ENCODE measurements at regions not wholly inside any gene's neighbourhood (a gene's known extent, or its start where the extent isn't known, plus 50 kb on each side); places are given as distances from the start of the nearest gene placed in this dataset.

DNA sequence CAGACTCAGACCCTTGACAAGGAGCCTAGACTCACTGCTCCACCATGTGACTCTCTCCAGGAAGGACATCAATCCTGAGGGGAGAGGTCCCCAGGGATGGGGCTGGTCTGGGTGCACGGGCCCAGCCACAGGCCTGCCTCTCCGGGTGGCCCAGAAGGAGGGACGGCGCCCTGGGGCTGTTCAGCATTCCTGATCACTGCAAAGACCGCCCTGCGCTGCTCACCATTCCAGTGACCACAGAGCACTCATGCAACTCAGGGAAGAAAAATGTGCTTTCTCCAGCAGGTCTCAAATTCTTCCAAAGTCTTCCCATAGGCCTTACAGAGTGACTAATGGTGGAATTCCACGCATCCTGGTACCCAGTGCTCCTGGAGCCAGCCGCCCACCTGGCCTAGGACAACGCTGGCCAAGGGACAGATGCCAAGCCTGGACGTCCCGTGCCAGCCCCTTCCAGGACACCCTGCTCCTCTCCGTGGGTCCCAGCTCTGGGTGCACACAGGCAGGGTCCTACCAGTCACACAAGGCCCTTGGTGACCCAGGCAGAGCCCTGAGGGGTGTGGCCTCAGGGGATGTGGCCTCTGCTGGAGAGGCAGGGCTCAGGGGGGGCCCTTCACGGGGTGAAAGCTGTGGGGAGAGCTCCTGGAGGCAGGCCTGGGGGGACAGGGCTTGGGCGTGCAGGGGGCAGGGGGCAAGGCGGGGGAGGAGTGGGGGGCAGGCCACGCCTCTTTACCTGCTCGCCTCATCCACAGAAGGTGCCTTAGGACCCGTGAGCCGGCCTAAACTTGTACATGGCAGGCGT is 178.8 kb downstream of the IGLL1 start:
- peaks cover 55% of the 10 kb centered on the region for H3K27me3 ChIP-seq (ENCODE audit: low read depth)
- no peak for DNase-seq
- H3K9me3 ChIP-seq (replicated peaks) = no peaks in the 10 kb centered on the region
- H3K4me1 ChIP-seq = peaks cover 4% of the 10 kb centered on the region
- no peaks in the 10 kb centered on the region for H3K36me3 ChIP-seq
- H3K4me3 ChIP-seq = no peak overlapping the region
- TF ChIP-seq, protein P1, sequence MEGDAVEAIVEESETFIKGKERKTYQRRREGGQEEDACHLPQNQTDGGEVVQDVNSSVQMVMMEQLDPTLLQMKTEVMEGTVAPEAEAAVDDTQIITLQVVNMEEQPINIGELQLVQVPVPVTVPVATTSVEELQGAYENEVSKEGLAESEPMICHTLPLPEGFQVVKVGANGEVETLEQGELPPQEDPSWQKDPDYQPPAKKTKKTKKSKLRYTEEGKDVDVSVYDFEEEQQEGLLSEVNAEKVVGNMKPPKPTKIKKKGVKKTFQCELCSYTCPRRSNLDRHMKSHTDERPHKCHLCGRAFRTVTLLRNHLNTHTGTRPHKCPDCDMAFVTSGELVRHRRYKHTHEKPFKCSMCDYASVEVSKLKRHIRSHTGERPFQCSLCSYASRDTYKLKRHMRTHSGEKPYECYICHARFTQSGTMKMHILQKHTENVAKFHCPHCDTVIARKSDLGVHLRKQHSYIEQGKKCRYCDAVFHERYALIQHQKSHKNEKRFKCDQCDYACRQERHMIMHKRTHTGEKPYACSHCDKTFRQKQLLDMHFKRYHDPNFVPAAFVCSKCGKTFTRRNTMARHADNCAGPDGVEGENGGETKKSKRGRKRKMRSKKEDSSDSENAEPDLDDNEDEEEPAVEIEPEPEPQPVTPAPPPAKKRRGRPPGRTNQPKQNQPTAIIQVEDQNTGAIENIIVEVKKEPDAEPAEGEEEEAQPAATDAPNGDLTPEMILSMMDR (IDR thresholded peaks at IDR 0.05; ENCODE audit: borderline replicate concordance) = no peak
- no peak overlapping the region for H3K27ac ChIP-seq (replicated peaks)
- intact Hi-C loops (cut with micrococcal nuclease) = no loop called here

DNA sequence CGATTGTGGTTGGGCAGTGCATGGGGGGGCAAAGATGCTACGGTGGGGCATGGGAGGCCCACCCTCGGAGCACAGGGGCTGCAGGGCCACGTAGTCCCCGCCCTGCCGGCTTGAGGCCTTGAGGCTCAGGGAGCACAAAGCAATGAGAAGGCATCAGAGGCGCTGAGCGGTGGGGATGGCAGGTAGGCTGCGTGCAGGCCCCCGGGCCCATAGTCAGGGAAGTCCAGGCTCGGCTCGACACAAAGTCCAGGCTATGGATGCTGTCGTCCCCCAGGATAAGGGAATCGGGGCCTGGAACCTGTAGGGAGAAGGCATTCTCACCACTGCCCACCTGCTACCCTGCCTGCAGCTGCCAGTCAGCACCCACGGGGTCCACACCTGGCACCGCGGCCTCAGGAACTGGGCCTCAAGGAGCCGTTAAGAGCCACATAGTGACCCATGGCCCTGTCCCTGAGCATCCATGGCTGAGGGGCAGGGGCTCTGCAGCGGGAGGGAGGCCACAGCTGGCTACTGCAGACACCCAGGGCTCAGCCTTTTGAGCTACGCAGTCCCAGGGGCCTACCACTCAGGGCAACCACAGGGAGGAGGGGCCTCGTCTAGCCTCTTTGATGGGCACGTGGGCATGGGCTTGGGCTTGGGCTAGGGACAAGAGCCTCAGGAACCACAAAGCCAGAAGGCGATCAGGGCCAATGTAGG is 179.7 kb downstream of the IGLL1 start:
- no peaks in the 10 kb centered on the region for H3K36me3 ChIP-seq
- peaks cover 50% of the 10 kb centered on the region for H3K27me3 ChIP-seq (ENCODE audit: low read depth)
- intact Hi-C loops (cut with micrococcal nuclease) = no loop called here
- H3K4me1 ChIP-seq = peaks cover 4% of the 10 kb centered on the region
- H3K9me3 ChIP-seq (replicated peaks) = no peaks in the 10 kb centered on the region
- H3K4me3 ChIP-seq = no peak overlapping the region
- TF ChIP-seq, protein P1 (IDR thresholded peaks at IDR 0.05; ENCODE audit: borderline replicate concordance) = no peak
- no peak for DNase-seq
- no peak overlapping the region for H3K27ac ChIP-seq (replicated peaks)

DNA sequence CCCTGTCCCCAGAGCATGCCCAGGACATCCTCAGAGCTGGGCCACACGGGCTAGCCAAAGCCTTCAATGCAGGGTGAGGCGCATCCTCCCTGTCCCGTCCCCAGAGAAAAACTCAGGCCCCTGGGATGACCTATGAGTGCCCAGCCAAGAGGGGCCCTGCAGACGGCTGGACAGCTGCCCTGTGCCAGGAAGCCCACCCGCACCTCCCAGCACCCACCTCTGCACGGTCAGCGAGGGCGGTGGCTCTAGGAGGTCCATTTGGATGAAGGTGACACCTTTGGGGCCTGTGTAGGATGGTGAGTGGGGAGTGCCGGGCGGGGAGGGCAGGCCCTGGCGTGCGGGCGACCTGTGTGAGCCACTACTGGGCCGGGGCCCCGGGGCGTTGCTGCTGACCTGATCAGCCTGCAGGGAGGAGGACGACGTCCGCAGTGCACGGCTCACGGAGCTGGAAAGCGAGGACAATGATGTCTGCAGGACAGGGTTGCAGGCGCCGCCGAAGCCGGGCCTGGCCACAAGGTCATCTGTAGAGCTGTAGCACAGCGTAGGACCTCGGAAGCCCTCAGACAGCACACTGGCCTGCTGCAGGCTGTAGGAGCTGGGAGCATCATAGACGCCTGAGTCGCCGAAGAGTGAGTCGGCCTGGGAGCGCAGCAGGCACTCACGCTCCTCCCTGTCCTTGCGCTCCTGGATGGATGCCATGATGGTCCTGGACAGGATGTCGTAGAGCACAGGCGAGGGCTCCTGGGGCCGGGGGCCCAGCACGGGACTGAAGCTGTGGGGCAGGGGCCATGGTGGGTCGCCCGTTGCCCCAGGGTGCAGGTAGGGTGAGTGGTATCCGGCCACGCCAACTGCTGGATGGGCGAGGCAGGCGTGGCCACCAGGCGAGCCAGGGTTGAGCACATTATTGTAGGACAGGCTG is 180.5 kb downstream of the IGLL1 start:
- Histone ChIP-seq H3K36me3 (no peaks in the 10 kb centered on the region), H3K27ac (replicated peaks) (no peak overlapping the region), H3K4me3 (no peak overlapping the region), H3K27me3 (ENCODE audit: low read depth) (peaks cover 42% of the 10 kb centered on the region), H3K4me1 (peaks cover 4% of the 10 kb centered on the region), H3K9me3 (replicated peaks) (no peaks in the 10 kb centered on the region)
- TF ChIP-seq, protein P1 (IDR thresholded peaks at IDR 0.05; ENCODE audit: borderline replicate concordance) = no peak
- intact Hi-C loops (cut with micrococcal nuclease) = no loop called here
- no peak for DNase-seq

DNA sequence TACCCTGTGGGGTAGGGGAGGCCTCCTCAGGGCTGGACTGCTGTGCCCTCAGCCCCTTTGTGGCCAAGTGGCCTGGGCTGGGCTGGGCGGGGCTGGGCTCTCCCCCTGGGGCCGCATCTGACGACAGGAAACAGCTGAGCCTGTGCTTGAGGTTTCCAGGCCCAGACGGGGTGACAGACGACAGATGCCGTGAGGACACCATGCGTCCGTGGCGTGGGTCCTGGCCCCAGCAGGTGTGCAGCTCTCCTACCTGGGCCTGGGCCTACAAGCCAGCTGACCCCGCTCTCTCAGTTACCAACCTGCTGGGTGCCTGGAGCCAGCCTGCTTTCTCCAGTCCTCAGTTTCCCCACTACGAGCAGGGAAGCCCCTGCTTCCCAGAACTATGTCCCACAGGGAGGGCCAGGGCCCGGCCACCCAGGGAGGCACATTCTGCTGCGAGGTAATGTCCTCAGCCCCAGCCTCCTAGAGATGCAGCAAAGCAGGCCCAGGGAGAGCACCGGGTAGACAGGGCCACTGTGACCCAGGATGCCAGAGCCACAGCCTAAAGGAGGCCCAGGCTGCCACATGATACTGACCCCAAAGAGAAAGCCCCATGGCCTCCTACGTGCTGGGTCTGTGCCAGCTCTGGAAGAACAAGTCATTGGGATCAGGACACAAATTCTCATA is 181.3 kb downstream of the IGLL1 start:
- H3K27ac ChIP-seq (replicated peaks) = no peak overlapping the region
- H3K36me3 ChIP-seq = no peaks in the 10 kb centered on the region
- H3K27me3 ChIP-seq (ENCODE audit: low read depth) = peaks cover 34% of the 10 kb centered on the region
- intact Hi-C loops (cut with micrococcal nuclease) = no loop called here
- H3K4me1 ChIP-seq = peaks cover 4% of the 10 kb centered on the region
- TF ChIP-seq, protein P1 (IDR thresholded peaks at IDR 0.05; ENCODE audit: borderline replicate concordance) = no peak
- H3K9me3 ChIP-seq (replicated peaks) = no peaks in the 10 kb centered on the region
- no peak overlapping the region for H3K4me3 ChIP-seq
- no peak for DNase-seq
